HG03025 (cell line): ENCODE measurements at regions not wholly inside any gene's neighbourhood (a gene's known extent, or its start where the extent isn't known, plus 50 kb on each side); places are given as distances from the start of the nearest gene placed in this dataset.

Source experiments
- ATAC-seq: cut with Tn5 transposase; IDR thresholded peaks from one replicate; pipeline ENCODE4 v1.9.1; 2021; ENCODE audit warnings: mild to moderate bottlenecking, moderate library complexity; ENCODE audit not compliant: unreplicated experiment, low FRiP score

DNA sequence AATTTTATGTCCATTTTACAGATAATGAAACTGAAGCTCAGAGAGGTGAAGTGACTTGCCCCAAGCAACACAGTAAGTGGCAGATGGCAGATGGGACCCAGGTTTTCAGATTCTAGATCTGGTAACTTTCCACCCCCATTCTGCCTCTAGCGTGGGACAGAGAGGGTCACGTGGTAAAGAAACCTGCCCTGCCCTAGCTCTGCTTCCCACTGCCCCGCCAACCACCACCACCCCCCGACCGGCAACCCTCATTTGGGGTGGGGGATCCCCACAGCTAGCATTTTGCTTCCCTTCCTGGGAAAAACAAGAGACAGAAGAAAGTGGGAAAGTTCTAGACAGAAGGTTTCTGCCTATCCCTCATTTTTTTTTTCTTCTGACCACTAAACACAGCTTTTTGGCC lies 172.5 kb downstream of the ACTL7B start:
- ATAC-seq = no peak

DNA sequence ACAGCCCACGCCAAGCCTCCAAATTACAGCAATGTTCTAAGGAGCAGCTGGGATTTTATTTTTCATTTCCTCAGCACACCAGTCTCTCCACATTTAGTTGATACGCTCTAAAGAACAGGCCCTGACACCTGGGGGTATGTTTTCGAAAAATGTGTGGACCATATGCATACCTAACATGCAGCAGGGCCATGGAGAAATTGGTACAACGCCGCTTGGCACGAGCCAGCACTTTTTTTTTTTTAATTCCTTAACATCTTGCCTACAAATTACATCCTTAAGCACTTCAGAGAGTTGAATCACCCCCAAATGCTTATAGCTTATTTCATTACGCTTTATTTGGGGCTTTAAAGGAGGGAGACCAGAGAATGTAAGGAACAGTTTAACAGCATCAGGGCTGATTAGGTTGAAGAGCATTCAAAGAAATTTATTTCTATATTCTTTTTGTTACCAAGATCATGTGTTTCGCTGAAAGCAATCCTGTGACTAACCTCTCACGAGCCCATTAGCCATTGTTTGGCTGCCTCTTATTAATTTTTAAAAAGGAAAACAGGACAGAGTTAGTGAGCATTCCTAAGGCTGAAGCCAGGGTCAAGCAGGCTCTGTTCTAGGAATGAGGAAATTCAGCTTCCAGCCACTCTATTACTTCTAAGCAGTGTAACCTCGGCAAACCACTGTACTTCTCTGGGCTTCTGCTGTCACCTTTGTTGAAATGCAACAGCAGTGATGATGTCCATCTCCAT lies 173.8 kb downstream of the ACTL7B start:
- ATAC-seq = no peak

DNA sequence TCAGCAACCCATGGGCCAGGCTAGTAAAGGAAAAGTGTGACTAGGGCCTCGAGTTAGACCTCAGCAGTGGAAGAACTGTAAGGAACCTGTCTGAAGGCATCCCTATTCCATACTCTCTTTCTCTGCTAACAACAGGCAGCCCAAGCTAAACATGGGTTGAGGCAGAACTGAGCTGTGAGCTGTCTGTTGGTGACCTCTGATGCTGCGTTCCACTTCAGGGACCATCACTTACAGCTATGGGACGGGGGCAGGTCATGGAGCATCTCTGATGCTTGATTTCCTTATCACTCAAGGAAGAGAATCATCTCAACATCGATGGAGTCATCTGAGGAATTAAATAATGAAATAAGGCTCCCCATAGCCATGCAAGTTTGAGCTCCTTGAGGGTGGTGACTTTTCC lies 174.8 kb downstream of the ACTL7B start:
- no peak for ATAC-seq

DNA sequence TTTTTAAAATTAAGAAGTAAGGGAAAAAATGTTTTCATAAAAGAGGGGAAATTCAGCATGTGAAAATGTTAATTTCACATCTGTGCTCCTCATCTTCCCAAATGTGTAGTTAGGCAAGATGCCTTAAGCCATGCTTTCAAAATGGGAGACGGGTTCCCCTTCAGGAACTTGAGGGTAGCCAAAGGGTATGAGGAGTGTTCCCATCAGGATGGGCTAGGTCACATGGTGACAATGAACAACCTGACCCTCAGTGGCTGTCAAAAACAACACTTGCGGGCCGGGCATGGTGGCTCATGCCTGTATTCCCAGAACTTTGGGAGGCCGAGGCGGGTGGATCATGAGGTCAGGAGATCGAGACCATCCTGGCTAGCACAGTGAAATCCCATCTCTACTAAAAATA lies 178.0 kb downstream of the ACTL7B start:
- ATAC-seq = no peak

DNA sequence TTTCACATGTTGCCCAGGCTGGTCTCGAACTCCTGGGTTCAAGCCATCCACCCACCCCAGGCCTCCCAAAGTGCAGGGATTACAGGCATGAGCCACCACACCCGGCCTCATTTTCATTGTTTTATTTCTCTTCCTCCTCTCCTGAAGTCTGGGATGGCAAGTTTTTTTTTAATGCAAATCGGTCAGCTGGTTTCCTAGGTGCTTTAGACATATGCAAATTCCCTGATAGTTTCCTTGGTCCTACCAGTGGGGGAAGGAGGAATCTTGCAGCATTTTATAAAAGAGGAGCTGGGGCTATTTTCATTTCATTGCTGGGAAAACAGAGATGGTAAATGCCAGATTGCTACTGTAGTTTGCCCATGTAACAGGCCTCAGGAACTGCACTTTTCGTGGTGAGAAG lies 179.4 kb downstream of the ACTL7B start:
- no peak for ATAC-seq

DNA sequence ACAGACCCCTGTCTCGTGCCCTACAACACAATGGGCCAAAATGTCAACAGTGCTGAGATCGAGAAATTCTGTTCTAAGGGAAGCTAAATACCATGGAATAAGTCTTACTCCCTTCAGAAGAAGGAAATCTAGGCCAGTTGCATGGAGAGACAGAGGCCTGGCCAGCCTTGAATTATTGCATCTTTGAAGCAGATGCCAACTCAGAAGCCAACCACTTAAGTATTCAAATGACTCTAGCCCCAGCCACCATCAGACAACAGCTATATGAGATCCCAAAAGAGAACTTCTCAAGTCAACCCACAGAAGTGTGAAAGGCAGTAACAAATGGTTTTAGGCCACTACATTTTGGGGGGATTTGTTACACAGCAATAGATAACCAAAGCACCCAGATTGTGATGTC lies 180.1 kb downstream of the ACTL7B start:
- no peak for ATAC-seq

DNA sequence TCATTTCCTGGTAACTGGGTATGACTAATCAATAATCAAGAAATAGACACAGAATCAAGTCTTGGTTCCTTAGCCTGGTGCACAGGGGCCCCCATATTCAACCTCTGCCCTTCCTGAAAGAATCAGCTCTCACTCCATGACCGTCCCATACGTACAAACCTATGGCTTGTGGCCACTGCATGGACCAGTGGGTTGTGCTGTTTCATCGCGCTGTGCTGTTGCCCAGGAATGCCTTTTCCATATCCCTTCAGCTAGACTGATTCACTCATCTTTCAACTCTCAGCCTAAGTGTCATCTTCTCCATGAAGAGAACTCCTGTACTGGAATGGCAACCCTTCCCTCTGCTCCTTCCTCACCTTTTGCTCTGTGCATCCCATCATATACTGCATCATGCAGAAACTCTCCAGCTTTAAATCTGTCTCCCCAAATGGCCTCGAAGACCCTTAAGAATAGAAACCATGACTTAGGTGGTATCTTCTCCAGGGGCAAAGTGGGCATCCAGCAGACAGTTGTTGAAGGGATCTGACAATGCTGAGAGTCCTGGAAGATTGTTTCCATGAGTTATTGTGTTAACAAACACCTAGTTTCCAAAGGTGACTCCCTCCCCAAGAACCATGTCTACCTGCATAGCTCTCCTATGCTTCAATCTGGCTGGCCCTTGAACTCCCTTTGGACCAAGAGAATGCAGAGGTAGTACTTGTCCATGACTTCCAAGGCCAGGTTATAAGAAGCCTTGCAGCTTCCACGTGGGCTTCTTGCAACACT lies 180.8 kb downstream of the ACTL7B start:
- no peak for ATAC-seq

DNA sequence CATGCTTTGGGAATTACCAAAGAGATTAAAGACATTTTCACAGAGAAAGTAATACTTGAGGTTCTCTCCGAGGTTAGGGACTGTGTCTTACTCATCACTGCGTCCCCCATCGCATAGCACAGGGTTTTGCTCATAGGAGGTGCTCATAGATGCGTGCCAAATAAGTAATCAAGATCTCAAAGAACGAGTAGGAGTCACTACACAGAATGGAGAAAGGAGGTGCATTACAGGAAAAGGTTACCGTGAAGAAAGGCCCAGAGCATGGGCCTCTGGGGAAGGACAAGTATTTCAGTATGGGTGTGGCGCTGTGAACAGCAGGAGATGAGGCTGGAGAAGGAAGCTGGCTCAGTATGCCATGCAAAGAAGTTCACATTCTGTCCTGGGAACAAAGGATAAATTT lies 182.4 kb downstream of the ACTL7B start:
- ATAC-seq = no peak

DNA sequence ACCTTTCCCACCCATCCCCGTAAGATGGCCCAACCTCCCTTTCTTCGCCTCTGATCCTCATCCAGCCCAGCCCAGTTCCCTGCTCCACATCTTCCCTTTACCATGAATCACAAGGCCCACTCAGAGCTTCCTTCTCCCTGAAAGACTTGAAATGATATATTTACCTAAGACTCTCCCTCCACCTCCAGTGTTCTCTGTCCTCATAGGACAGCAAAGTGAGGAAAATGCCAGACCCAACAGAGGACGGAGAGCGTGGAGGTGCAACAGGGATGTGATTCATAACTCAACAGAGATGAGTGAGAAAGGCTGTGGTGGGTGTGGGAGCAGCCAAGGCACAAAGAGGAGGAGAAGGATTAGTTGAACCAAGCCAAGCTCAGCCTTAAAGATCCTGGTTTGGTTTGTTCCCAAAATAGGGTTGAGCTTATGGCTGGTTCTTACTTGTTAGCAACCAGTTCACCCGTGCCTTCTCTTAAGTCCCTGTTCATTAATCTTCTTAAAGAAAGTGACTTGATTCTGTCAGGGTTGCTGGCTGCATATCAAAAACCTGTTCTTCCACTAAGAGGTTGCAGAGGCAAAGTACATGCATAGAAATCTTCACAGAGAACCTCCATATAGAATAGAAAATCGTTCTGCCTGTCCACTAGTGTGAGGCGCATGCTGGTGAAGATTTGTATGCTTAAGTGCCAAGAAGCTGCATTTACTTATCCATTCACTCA lies 183.2 kb downstream of the ACTL7B start:
- no peak for ATAC-seq

DNA sequence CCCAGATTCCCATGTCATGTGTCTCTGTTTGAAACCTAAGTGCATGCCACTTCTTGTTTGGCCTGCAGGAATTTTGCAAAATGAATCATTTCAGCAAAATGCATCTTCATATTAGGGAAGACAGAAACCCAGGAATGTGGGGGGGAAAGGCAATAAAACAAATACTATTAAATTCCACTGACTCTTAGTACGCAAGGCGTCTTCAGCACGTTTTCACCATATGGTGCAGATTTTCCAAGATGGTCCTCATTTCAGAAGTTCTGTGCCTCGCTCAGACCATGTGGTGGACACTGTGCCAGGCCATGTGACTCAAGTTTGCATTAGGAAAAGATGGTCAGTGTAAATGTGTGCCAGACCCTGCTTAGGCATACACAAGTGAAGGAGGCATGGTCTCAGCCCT lies 184.0 kb downstream of the ACTL7B start:
- ATAC-seq = no peak

DNA sequence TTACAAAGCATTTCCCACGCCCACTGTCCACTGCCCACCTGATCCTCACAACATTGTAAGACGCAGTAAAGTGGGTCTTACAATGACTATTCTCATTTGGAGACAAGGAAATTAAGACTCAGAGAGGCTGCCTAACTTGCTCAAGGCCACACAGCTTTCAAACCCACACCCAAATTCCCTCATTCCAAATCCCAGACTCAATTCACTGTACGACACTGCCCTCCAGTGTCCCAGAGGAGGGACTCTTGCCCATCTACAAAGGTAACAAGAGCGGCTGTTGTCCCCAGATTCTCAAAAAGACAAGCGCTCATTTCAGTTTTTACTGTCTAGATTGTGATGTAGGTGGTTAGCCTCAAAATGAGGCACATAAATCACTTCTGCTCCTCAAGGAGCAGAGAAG lies 184.6 kb downstream of the ACTL7B start:
- ATAC-seq = no peak

DNA sequence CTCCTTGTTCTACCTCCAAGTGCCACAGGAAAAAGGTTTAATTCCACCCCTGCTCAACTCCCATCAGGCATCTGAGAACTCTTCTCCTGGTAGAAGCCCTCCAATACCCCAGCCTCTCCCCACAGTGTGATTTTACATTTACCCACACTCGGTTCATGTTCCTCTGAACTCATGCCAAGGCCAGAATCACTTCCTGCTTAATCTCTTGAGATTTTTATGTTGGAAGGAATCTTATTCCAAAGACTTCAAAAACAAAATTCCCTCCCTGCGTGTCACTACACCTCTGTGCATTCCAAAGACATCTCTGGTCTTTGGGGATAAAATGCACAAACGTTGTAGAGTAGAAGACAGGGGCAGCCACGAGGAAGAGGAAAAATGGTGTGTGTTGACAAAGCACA lies 186.8 kb downstream of the ACTL7B start:
- ATAC-seq = no peak

DNA sequence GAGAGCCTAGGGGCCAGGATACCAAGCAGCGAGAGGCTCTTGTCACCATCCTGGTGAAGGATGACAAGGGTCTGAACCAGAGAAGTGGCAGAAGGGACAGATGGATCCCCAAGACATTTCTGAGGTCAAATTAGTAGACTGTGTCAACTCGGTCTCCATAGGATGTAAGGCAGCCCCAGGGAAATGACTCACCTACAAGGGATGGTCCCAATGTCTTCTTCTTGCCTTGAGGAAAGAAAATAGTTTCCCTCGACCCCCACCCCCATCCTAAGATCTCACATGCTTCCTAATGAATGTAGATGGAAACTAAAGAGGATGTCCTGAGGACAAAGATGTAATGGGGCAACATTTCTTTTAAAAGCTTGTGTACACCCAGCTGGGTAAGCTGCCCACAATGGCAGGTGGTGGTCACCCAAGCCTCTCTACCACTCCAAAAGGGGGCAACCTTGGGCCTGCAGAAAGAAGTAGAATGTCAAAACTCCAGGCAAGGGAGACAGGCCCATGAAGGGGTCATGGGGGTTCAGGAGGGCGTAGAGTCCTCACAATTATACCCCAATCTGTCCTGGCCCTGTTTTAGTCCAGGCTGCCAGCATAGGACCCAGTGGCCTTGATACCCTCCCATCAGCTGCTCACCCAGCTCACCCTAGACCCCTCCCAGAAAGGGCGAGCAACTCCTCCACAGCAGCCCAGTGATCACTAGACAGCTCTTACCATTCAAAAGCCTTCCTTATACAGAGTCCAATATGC lies 187.4 kb downstream of the ACTL7B start:
- no peak for ATAC-seq

DNA sequence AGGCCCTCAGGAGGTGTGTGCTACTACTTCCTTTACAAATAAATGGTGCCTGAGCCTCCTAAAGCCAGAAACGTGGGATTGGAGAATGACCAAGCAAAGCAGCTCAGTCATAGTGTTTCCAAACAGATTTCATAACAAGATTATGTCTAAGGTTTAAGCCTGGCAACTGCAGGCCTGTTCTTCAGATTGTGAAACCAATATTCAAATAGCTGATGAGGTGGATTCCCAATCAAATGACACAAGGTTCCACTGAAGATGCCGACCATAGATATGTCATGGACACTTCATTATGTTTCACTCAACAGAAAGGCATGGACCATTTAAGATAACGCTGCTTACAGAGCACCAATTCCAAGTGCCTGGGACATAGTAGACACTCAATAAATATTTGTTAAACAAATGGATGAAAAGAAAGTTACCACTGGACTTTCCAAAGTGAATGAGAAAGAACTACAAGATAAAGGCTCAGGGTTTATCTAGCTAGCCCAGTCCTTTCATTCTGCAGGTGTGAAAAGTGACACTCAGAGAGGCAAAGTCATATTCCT lies 189.5 kb downstream of the ACTL7B start:
- no peak for ATAC-seq

DNA sequence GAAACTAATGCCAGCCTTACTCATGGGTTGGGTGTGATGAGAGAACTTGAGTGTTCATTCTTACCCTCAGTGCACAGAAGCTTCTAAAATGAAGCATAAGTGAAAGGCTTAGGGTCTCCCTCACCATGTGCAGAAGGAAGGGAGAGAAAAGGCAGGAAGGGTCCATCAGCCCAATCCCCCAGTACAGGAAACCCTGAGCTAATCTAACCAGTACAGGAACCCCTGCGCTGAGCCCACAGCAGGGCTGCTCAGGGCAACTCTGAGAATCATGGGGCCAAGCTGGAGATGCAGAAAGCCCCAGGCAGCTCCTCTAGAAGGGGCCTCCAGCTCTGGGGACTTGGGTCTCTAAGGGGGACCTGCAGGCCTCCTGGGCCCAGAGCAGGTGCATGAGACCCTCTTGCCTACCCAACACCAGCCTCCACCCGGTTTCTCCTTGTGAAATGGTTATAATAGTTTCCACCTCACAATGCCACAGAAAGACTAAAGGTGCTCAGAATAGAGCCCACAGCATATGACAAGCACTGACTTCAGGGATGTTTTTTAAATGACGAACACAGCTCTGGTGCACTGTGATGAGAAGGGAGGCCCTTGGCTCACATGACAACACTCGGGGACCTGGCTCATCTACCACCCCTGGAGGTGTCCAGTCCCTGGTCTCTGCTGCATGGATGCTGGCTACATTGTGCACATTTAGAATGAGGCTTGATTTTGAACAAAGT lies 190.1 kb downstream of the ACTL7B start:
- ATAC-seq = no peak

DNA sequence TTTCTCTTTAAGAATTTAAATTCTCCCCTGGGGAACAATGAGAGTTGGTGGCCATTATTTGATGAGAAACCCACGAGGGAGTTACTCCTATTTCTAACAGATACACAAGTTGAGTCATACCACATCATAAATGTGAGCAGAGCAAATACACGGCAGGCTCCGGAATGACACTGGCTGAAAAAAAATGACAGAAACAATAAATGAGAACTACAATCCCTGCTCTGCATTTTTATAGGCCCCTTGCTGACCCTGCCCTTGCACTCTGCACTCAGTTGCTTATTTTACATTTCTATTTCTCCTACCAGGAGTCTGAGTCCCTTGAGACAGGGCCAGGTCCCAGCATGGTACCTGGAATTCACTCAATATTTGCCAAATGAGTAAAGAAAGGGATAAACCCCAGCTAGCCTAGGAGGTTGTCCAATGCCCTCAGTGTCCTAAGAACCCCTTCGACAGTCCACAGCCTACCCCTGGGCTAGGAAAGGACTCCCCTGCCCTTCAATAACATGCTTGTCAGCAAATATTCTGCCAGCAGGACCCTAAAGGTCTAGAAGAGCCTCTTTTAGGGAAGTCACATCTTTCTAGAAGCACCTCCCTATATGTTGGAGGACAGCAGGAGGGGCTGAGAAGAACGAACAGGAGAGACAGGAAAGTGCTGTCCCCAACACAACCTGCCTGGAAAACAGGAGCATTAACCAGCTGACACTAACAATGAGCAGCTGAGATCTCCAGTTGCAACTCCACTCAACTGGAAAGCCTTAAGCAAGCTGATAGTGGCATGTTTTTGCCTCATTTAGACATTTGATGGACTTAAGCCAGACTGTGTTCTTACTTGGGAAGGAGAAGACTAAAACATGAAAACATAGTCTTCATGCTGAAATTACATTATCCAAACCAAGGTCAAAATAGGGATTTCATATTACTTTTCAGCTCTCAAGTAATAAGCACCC lies 191.2 kb downstream of the ACTL7B start:
- no peak for ATAC-seq

DNA sequence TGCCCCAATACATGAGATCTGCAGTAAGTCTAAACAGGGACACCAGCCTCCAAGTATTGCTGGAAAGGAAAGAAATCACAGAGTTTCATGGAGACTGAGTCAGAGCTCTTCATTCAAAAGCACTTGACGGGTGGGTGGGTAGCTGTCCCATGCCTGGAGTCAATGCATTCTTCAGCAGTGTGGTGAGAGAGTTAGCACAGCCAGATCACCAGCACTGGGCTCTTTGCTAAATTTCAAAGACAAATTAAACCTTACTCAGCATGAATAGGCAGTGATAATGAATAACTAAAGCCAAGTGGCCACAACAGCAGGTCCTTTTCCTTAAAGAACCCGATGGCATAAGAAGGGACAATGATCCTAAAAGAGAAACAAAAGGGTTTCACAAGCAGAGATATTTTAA lies 192.4 kb downstream of the ACTL7B start:
- no peak for ATAC-seq

DNA sequence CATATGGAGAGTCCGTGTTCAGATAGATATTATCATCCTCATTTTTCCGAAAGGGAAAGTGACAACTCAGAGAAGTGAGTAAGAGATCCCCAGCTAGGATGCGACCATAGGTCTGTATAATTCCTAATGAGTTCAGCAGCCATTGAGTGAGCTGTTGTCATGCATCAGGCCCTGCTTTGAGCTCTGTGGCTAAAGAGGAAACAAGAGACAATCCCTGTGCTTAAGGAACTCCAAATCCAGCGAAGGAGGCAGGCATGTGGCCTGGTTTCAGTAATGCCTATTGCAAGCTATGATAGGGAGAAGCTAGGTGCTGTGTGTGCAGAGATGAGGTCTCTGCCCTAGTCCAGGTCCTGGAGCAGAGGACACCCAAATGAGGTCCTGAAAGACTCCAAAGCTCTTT lies 192.8 kb downstream of the ACTL7B start:
- no peak for ATAC-seq
